Left cardiac atrium (tissue), 4 donors: ENCODE measurements at regions not wholly inside any gene's neighbourhood (a gene's known extent, or its start where the extent isn't known, plus 50 kb on each side); places are given as distances from the start of the nearest gene placed in this dataset.

ENCODE experiments used
- ATAC-seq, 2 donors: fragments of 200-7000 bp; cut with Tn5 transposase; one replicate each; pipeline ENCODE4 v1.9.1; 2020; ENCODE audit warnings: mild to moderate bottlenecking in 2 of 2, moderate library complexity in 2 of 2
- DNase-seq: peaks from one replicate; pipeline ENCODE4 v3.0.0-alpha.2; 2020
- intact Hi-C, 2 donors: fragments of 100-400 bp; cut with DNase I; formaldehyde crosslinking; loops; one replicate each; pipeline versions ENCODE4 v1.14.1 to v1.15.1; 2022 to 2023
- donor health status: DM: no; HTN: yes; CAD: no.
- donor health status: DM: no; HTN: yes; CAD: no; lungs with severe emphysema.
- donor health status: DM: yes; HTN: yes; CAD: no.
- donor health status: Dilated cardiomyopathy.

- DNase-seq, result no peak
- intact Hi-C loops, result loop anchor here in 1 of 2 donors (10.0 kb wide), 1 partner anchor 352 kb away; no protein-coding TSS in a partner anchor
- ATAC-seq, result no peak
These were observed 358.0 kb downstream of the LMO4 start for GRCh38 chr1:87686671-87687070.

GRCh38 chr1:87688136-87688535 is 359.5 kb downstream of the LMO4 start:
- ATAC-seq (no peak), DNase-seq (no peak)
- intact Hi-C loops, result loop anchor here in 1 of 2 donors (10.0 kb wide), 1 partner anchor 353 kb away; no protein-coding TSS in a partner anchor

- intact Hi-C loops, result loop anchor here in 1 of 2 donors (10.0 kb wide), 1 partner anchor 355 kb away; no protein-coding TSS in a partner anchor
- DNase-seq, result no peak
- no peak for ATAC-seq
These were observed 360.8 kb downstream of the LMO4 start for GRCh38 chr1:87689487-87689886.

- intact Hi-C loops, result no loop called here
These were observed 367.8 kb downstream of the LMO4 start for GRCh38 chr1:87696483-87696882.

GRCh38 chr1:87702455-87702854 is 373.8 kb downstream of the LMO4 start:
- ATAC-seq, result no peak
- no peak for DNase-seq
- intact Hi-C loops, result no loop called here

More at GRCh38 chr1:87696483-87696882, 367.8 kb downstream of the LMO4 start:
- ATAC-seq (no peak), DNase-seq (no peak)

- intact Hi-C loops, result no loop called here
- no peak for ATAC-seq
- no peak for DNase-seq
These were observed 376.6 kb downstream of the LMO4 start for GRCh38 chr1:87705233-87705632.

- ATAC-seq, result no peak
- intact Hi-C loops, result no loop called here
- no peak for DNase-seq
These were observed 377.5 kb downstream of the LMO4 start for GRCh38 chr1:87706203-87706602.

- ATAC-seq (no peak), DNase-seq (no peak)
- intact Hi-C loops, result no loop called here
These were observed 378.1 kb downstream of the LMO4 start for GRCh38 chr1:87706779-87707228.

GRCh38 chr1:87707411-87707810 is 378.7 kb downstream of the LMO4 start:
- no peak for ATAC-seq
- DNase-seq, result no peak
- intact Hi-C loops, result no loop called here

- ATAC-seq, result peak in 1 of 2 donors; percentile 69
- no peak for DNase-seq
- intact Hi-C loops, result no loop called here
These were observed 383.8 kb downstream of the LMO4 start for GRCh38 chr1:87712261-87713010.

- ATAC-seq, result no peak
- intact Hi-C loops, result no loop called here
- DNase-seq, result no peak
These were observed 385.6 kb downstream of the LMO4 start for GRCh38 chr1:87714278-87714677.

GRCh38 chr1:87715052-87715451 is 386.4 kb downstream of the LMO4 start:
- DNase-seq (no peak), ATAC-seq (no peak)
- intact Hi-C loops, result no loop called here

- intact Hi-C loops, result no loop called here
- DNase-seq (no peak), ATAC-seq (no peak)
These were observed 386.8 kb downstream of the LMO4 start for GRCh38 chr1:87715471-87715870.

- DNase-seq, result no peak
- ATAC-seq, result no peak
- intact Hi-C loops, result no loop called here
These were observed 388.5 kb downstream of the LMO4 start for GRCh38 chr1:87717157-87717670.

GRCh38 chr1:87718241-87718950 is 389.7 kb downstream of the LMO4 start:
- ATAC-seq, result no peak
- intact Hi-C loops, result no loop called here

GRCh38 chr1:87719658-87720057 is 391.0 kb downstream of the LMO4 start:
- no peak for ATAC-seq
- DNase-seq, result no peak
- intact Hi-C loops, result no loop called here

More at GRCh38 chr1:87718241-87718950, 389.7 kb downstream of the LMO4 start:
- no peak for DNase-seq

- ATAC-seq, result no peak
- intact Hi-C loops, result no loop called here
- no peak for DNase-seq
These were observed 391.9 kb downstream of the LMO4 start for GRCh38 chr1:87720561-87720960.

- no peak for DNase-seq
These were observed 394.5 kb downstream of the LMO4 start for GRCh38 chr1:87723193-87723592.

GRCh38 chr1:87728169-87728568 is 399.5 kb downstream of the LMO4 start:
- DNase-seq (no peak), ATAC-seq (no peak)
- intact Hi-C loops, result no loop called here

More at GRCh38 chr1:87723193-87723592, 394.5 kb downstream of the LMO4 start:
- intact Hi-C loops, result no loop called here
- ATAC-seq, result no peak
